ENCODE measurements at regions not wholly inside any gene's neighbourhood (a gene's known extent, or its start where the extent isn't known, plus 50 kb on each side); places are given as distances from the start of the nearest gene placed in this dataset.

GRCh38 chr11:16494918-16495691 is 138.8 kb upstream of the SOX6 start:
- H3K4me1 ChIP-seq (replicated peaks; ENCODE audit: insufficient read depth) = no peaks in the 10 kb centered on the region
- H3F3A ChIP-seq (ENCODE audit: insufficient read depth, low read depth) = no peaks in the 10 kb centered on the region
- H3K4me2 ChIP-seq = no peak overlapping the region
- no peaks in the 10 kb centered on the region for H3K36me3 ChIP-seq (ENCODE audit: low read depth)
- H3K9me2 ChIP-seq (ENCODE audit: insufficient read depth) = no peaks in the 10 kb centered on the region
- no peaks in the 10 kb centered on the region for H3K79me2 ChIP-seq (ENCODE audit: low read depth)
- ChIA-PET POLR2A (ENCODE audit: unreplicated experiment) (no interaction called here), CTCF (no interaction called here)
- H3K27me3 ChIP-seq (ENCODE audit: insufficient read depth, low read depth) = no peaks in the 10 kb centered on the region
- no peak overlapping the region for H3K27ac ChIP-seq
- no peak overlapping the region for H2AFZ ChIP-seq
- no TSS peak for BruUV-seq (replicated peaks)
- no peaks in the 10 kb centered on the region for H4K20me1 ChIP-seq (ENCODE audit: insufficient read depth)
- intact Hi-C loops (cut with micrococcal nuclease; ENCODE audit: unreplicated experiment) = no loop called here
- H3K9me3 ChIP-seq (ENCODE audit: insufficient read depth, low read depth) = no peaks in the 10 kb centered on the region
- TF ChIP-seq, protein P1, sequence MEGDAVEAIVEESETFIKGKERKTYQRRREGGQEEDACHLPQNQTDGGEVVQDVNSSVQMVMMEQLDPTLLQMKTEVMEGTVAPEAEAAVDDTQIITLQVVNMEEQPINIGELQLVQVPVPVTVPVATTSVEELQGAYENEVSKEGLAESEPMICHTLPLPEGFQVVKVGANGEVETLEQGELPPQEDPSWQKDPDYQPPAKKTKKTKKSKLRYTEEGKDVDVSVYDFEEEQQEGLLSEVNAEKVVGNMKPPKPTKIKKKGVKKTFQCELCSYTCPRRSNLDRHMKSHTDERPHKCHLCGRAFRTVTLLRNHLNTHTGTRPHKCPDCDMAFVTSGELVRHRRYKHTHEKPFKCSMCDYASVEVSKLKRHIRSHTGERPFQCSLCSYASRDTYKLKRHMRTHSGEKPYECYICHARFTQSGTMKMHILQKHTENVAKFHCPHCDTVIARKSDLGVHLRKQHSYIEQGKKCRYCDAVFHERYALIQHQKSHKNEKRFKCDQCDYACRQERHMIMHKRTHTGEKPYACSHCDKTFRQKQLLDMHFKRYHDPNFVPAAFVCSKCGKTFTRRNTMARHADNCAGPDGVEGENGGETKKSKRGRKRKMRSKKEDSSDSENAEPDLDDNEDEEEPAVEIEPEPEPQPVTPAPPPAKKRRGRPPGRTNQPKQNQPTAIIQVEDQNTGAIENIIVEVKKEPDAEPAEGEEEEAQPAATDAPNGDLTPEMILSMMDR (conservative IDR thresholded peaks at IDR 0.05) = no peak
- TF ChIP-seq EZH2 (IDR thresholded peaks at IDR 0.05; ENCODE audit: low read depth) = no peak
- no peak overlapping the region for H3K4me3 ChIP-seq
- DNase-seq = no peak

GRCh38 chr11:16484434-16484833 is 128.1 kb upstream of the SOX6 start:
- H3K4me1 ChIP-seq (replicated peaks; ENCODE audit: insufficient read depth) = no peaks in the 10 kb centered on the region
- no peak for DNase-seq
- H3K79me2 ChIP-seq (ENCODE audit: low read depth) = no peaks in the 10 kb centered on the region
- H3K4me3 ChIP-seq = no peak overlapping the region
- H2AFZ ChIP-seq = no peak overlapping the region
- H4K20me1 ChIP-seq (ENCODE audit: insufficient read depth) = no peaks in the 10 kb centered on the region
- H3F3A ChIP-seq (ENCODE audit: insufficient read depth, low read depth) = no peaks in the 10 kb centered on the region
- CTCF ChIA-PET = no interaction called here
- intact Hi-C loops (cut with micrococcal nuclease; ENCODE audit: unreplicated experiment) = no loop called here
- no peak overlapping the region for H3K4me2 ChIP-seq
- BruUV-seq (replicated peaks) = no TSS peak
- H3K9me2 ChIP-seq (ENCODE audit: insufficient read depth) = no peaks in the 10 kb centered on the region
- no peaks in the 10 kb centered on the region for H3K27me3 ChIP-seq (ENCODE audit: insufficient read depth, low read depth)
- TF ChIP-seq, protein P1 (conservative IDR thresholded peaks at IDR 0.05) = no peak
- TF ChIP-seq EZH2 (IDR thresholded peaks at IDR 0.05; ENCODE audit: low read depth) = no peak
- H3K27ac ChIP-seq = no peak overlapping the region
- no peaks in the 10 kb centered on the region for H3K9me3 ChIP-seq (ENCODE audit: insufficient read depth, low read depth)
- H3K36me3 ChIP-seq (ENCODE audit: low read depth) = no peaks in the 10 kb centered on the region
- POLR2A ChIA-PET (ENCODE audit: unreplicated experiment) = no interaction called here

- POLR2A ChIA-PET (ENCODE audit: unreplicated experiment) = no interaction called here
- Histone ChIP-seq H3K4me3 (no peak overlapping the region), H3K36me3 (ENCODE audit: low read depth) (no peaks in the 10 kb centered on the region), H3K27ac (no peak overlapping the region), H3K4me1 (replicated peaks; ENCODE audit: insufficient read depth) (no peaks in the 10 kb centered on the region), H3K79me2 (ENCODE audit: low read depth) (no peaks in the 10 kb centered on the region), H4K20me1 (ENCODE audit: insufficient read depth) (no peaks in the 10 kb centered on the region), H3F3A (ENCODE audit: insufficient read depth, low read depth) (no peaks in the 10 kb centered on the region), H3K9me3 (ENCODE audit: insufficient read depth, low read depth) (no peaks in the 10 kb centered on the region), H2AFZ (no peak overlapping the region), H3K27me3 (ENCODE audit: insufficient read depth, low read depth) (no peaks in the 10 kb centered on the region), H3K4me2 (no peak overlapping the region), H3K9me2 (ENCODE audit: insufficient read depth) (no peaks in the 10 kb centered on the region)
- no peak for DNase-seq
- TF ChIP-seq, protein P1 (conservative IDR thresholded peaks at IDR 0.05) = no peak
- no peak for TF ChIP-seq EZH2 (IDR thresholded peaks at IDR 0.05; ENCODE audit: low read depth)
- CTCF ChIA-PET = no interaction called here
- no TSS peak for BruUV-seq (replicated peaks)
- intact Hi-C loops (cut with micrococcal nuclease; ENCODE audit: unreplicated experiment) = no loop called here
Measured at GRCh38 chr11:16474659-16475058, 118.3 kb upstream of the SOX6 start.
